Astrocyte (in vitro differentiated cells and primary cell): ENCODE measurements at regions not wholly inside any gene's neighbourhood (a gene's known extent, or its start where the extent isn't known, plus 50 kb on each side); places are given as distances from the start of the nearest gene placed in this dataset.

Experiments used
- DNase-seq: peaks from one replicate; pipeline ENCODE4 v3.0.0-alpha.2; 2010; ENCODE audit warnings: low read depth
- FAIRE-seq: peaks from 2 replicates; lab custom pipeline; 2011; peaks lifted over from hg19 to GRCh38; lab: Jason Lieb, UNC
- H2AFZ ChIP-seq: 2 replicates; pipeline ENCODE4 v1.6.0; 2012; ENCODE audit warnings: low read depth, low read length, inconsistent platforms
- H3K27ac ChIP-seq: 2 replicates; pipeline ENCODE4 v1.5.1; 2011; ENCODE audit warnings: low read depth, low read length, inconsistent platforms
- H3K27me3 ChIP-seq: 2 replicates; pipeline ENCODE4 v1.6.0; 2011; ENCODE audit warnings: low read length, inconsistent platforms; ENCODE audit not compliant: insufficient read depth
- H3K36me3 ChIP-seq: 2 replicates; pipeline ENCODE4 v1.5.1; 2011; ENCODE audit warnings: low read length, inconsistent platforms; ENCODE audit not compliant: insufficient read depth
- H3K4me1 ChIP-seq: 2 replicates; pipeline ENCODE4 v1.5.1; 2011; ENCODE audit warnings: low read length, inconsistent platforms; ENCODE audit not compliant: insufficient read depth
- H3K4me2 ChIP-seq: 2 replicates; pipeline ENCODE4 v1.6.0; 2012; ENCODE audit warnings: low read length, inconsistent platforms
- H3K4me3 ChIP-seq: 2 replicates; pipeline ENCODE4 v1.5.1; 2011; ENCODE audit warnings: low read depth, mild to moderate bottlenecking, low read length, inconsistent platforms; ENCODE audit not compliant: insufficient read depth
- H3K79me2 ChIP-seq: 2 replicates; pipeline ENCODE4 v1.6.0; 2012; ENCODE audit warnings: mild to moderate bottlenecking, low read length, inconsistent platforms; ENCODE audit not compliant: insufficient read depth
- H3K9ac ChIP-seq: 2 replicates; pipeline ENCODE4 v1.6.0; 2012; ENCODE audit warnings: mild to moderate bottlenecking, low read length, inconsistent platforms
- H3K9me3 ChIP-seq: 2 replicates; pipeline ENCODE4 v1.5.1; 2012; ENCODE audit warnings: low read depth, mild to moderate bottlenecking, low read length, inconsistent platforms; ENCODE audit not compliant: insufficient read depth
- H4K20me1 ChIP-seq: 2 replicates; pipeline ENCODE4 v1.6.0; 2012; ENCODE audit warnings: low read length, inconsistent platforms; ENCODE audit not compliant: insufficient read depth
- H3K27ac Mint-ChIP-seq: one replicate; pipeline ENCODE4 v1.8.0; 2021; ENCODE audit warnings: mild to moderate bottlenecking, mixed read lengths; ENCODE audit not compliant: unreplicated experiment
- H3K27me3 Mint-ChIP-seq: one replicate; pipeline ENCODE4 v1.8.0; 2021; ENCODE audit warnings: low read depth, mixed read lengths; ENCODE audit not compliant: unreplicated experiment
- H3K36me3 Mint-ChIP-seq: one replicate; pipeline ENCODE4 v1.8.0; 2021; ENCODE audit warnings: low read depth, mixed read lengths; ENCODE audit not compliant: unreplicated experiment
- H3K4me1 Mint-ChIP-seq: one replicate; pipeline ENCODE4 v1.8.0; 2021; ENCODE audit warnings: low read depth, mixed read lengths; ENCODE audit not compliant: unreplicated experiment
- H3K4me3 Mint-ChIP-seq: one replicate; pipeline ENCODE4 v1.8.0; 2021; ENCODE audit warnings: mild to moderate bottlenecking, moderate library complexity, mixed read lengths; ENCODE audit not compliant: unreplicated experiment
- H3K9me3 Mint-ChIP-seq: one replicate; pipeline ENCODE4 v1.8.0; 2021; ENCODE audit warnings: mild to moderate bottlenecking, mixed read lengths; ENCODE audit not compliant: unreplicated experiment
- EZH2 ChIP-seq: IDR thresholded peaks from 2 replicates; pipeline ENCODE4 v1.6.1; 2012; ENCODE audit warnings: mild to moderate bottlenecking, low read length, inconsistent platforms; ENCODE audit not compliant: insufficient read depth
- TF ChIP-seq, protein P1 (sequence below): IDR thresholded peaks from 2 replicates; pipeline ENCODE4 v1.5.1; 2011; ENCODE audit warnings: low read depth, mild to moderate bottlenecking, inconsistent platforms, low read length, moderate library complexity; ENCODE audit not compliant: insufficient read depth

- H3K36me3 ChIP-seq, result no peaks in the 10 kb centered on the region
- peaks cover 13% of the 10 kb centered on the region for H3K27me3 Mint-ChIP-seq
- DNase-seq (no peak), FAIRE-seq (no peak)
- peaks cover 4% of the 10 kb centered on the region for H3K4me1 ChIP-seq
- no peak overlapping the region for H3K9ac ChIP-seq
- no peaks in the 10 kb centered on the region for H4K20me1 ChIP-seq
- H3K9me3 Mint-ChIP-seq, result peaks cover 6% of the 10 kb centered on the region
- H3K79me2 ChIP-seq, result no peaks in the 10 kb centered on the region
- no peak overlapping the region for H3K4me2 ChIP-seq
- no peaks in the 10 kb centered on the region for H3K27me3 ChIP-seq
- H3K27ac Mint-ChIP-seq, result no peak overlapping the region
- H3K9me3 ChIP-seq, result no peaks in the 10 kb centered on the region
- H3K27ac ChIP-seq, result no peak overlapping the region
- no peak overlapping the region for H3K4me3 ChIP-seq
- H3K36me3 Mint-ChIP-seq, result no peaks in the 10 kb centered on the region
- no peak overlapping the region for H3K4me3 Mint-ChIP-seq
- H3K4me1 Mint-ChIP-seq, result peaks cover 13% of the 10 kb centered on the region
- no peak overlapping the region for H2AFZ ChIP-seq
- TF ChIP-seq, protein P1, sequence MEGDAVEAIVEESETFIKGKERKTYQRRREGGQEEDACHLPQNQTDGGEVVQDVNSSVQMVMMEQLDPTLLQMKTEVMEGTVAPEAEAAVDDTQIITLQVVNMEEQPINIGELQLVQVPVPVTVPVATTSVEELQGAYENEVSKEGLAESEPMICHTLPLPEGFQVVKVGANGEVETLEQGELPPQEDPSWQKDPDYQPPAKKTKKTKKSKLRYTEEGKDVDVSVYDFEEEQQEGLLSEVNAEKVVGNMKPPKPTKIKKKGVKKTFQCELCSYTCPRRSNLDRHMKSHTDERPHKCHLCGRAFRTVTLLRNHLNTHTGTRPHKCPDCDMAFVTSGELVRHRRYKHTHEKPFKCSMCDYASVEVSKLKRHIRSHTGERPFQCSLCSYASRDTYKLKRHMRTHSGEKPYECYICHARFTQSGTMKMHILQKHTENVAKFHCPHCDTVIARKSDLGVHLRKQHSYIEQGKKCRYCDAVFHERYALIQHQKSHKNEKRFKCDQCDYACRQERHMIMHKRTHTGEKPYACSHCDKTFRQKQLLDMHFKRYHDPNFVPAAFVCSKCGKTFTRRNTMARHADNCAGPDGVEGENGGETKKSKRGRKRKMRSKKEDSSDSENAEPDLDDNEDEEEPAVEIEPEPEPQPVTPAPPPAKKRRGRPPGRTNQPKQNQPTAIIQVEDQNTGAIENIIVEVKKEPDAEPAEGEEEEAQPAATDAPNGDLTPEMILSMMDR, result no peak
- no peak for TF ChIP-seq EZH2
These were observed 150.6 kb upstream of the ZFHX3 start for GRCh38 chr16:73198481-73198880.

DNA sequence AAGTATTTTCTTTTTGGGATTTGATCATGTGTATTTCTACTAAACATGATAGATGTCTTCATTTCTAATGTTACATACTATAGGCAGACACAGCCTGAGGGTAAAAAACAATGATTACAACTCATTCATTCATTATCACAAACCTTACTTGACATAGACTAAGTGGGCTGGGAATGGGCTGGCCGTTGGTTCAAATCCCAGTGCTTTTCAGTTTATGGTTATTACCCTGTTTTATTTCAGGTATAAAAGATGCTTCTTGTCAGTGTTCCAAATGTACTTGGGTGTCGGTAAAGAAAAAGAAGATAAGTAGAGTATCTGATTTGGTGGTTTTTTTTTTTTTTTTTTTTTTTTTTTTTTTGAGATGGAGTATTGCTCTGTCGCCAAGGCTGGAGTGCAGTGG is 149.7 kb upstream of the ZFHX3 start:
- no peak overlapping the region for H3K27ac ChIP-seq
- Mint-ChIP-seq H3K27ac (no peak overlapping the region), H3K4me3 (no peak overlapping the region), H3K27me3 (peaks cover 19% of the 10 kb centered on the region), H3K9me3 (peaks cover 1% of the 10 kb centered on the region), H3K4me1 (peaks cover 9% of the 10 kb centered on the region), H3K36me3 (no peaks in the 10 kb centered on the region)
- TF ChIP-seq, protein P1, result no peak
- TF ChIP-seq EZH2, result no peak
- H3K4me2 ChIP-seq, result no peak overlapping the region
- peaks cover 4% of the 10 kb centered on the region for H3K4me1 ChIP-seq
- H3K36me3 ChIP-seq, result no peaks in the 10 kb centered on the region
- FAIRE-seq, result no peak
- H3K4me3 ChIP-seq, result no peak overlapping the region
- no peaks in the 10 kb centered on the region for H3K79me2 ChIP-seq
- H2AFZ ChIP-seq, result no peak overlapping the region
- H4K20me1 ChIP-seq, result no peaks in the 10 kb centered on the region
- no peak overlapping the region for H3K9ac ChIP-seq
- H3K27me3 ChIP-seq, result no peaks in the 10 kb centered on the region
- H3K9me3 ChIP-seq, result no peaks in the 10 kb centered on the region
- DNase-seq, result no peak

- Histone ChIP-seq H3K27me3 (no peaks in the 10 kb centered on the region), H2AFZ (no peak overlapping the region), H3K9ac (no peak overlapping the region), H3K79me2 (no peaks in the 10 kb centered on the region), H3K4me2 (no peak overlapping the region), H3K4me1 (peaks cover 7% of the 10 kb centered on the region), H4K20me1 (no peaks in the 10 kb centered on the region), H3K27ac (no peak overlapping the region), H3K4me3 (no peak overlapping the region), H3K9me3 (no peaks in the 10 kb centered on the region), H3K36me3 (no peaks in the 10 kb centered on the region)
- Mint-ChIP-seq H3K36me3 (no peaks in the 10 kb centered on the region), H3K4me3 (no peak overlapping the region), H3K9me3 (no peaks in the 10 kb centered on the region), H3K4me1 (peaks cover 2% of the 10 kb centered on the region), H3K27me3 (peaks cover 28% of the 10 kb centered on the region), H3K27ac (no peak overlapping the region)
- DNase-seq (peak; percentile 35), FAIRE-seq (no peak)
- TF ChIP-seq, protein P1, result peak; percentile 38
- no peak for TF ChIP-seq EZH2
These were observed 148.7 kb upstream of the ZFHX3 start for GRCh38 chr16:73196670-73197069.
